Smooth muscle cell (in vitro differentiated cells): ENCODE measurements at regions not wholly inside any gene's neighbourhood (a gene's known extent, or its start where the extent isn't known, plus 50 kb on each side); places are given as distances from the start of the nearest gene placed in this dataset.

Source experiments
- DNase-seq: peaks from one replicate; lab custom pipeline; 2025; ENCODE audit not compliant: unreplicated experiment; lab: John Stamatoyannopoulos, UW
- H2AFZ ChIP-seq: fragments of 200-600 bp; sonication (generic); 2 replicates; pipeline ENCODE4 v1.6.0; 2016; ENCODE audit warnings: antibody characterized with exemption, low read depth, mild to moderate bottlenecking
- H3F3A ChIP-seq: fragments of 200-600 bp; sonication (generic); 2 replicates; pipeline ENCODE4 v1.6.0; 2017; ENCODE audit warnings: antibody characterized with exemption, low read depth
- H3K27ac ChIP-seq: fragments of 200-600 bp; sonication (generic); 2 replicates; pipeline ENCODE4 v1.5.1; 2016; ENCODE audit warnings: low read depth, mild to moderate bottlenecking
- H3K27me3 ChIP-seq: fragments of 200-600 bp; sonication (generic); 2 replicates; pipeline ENCODE4 v1.6.1; 2016; ENCODE audit warnings: low read depth, mild to moderate bottlenecking
- H3K36me3 ChIP-seq: fragments of 200-600 bp; sonication (generic); 2 replicates; pipeline ENCODE4 v1.5.1; 2016; ENCODE audit warnings: low read depth
- H3K4me1 ChIP-seq: fragments of 200-600 bp; sonication (generic); 2 replicates; pipeline ENCODE4 v1.5.1; 2016; ENCODE audit warnings: low read depth
- H3K4me2 ChIP-seq: fragments of 200-600 bp; sonication (generic); 2 replicates; pipeline ENCODE4 v1.6.0; 2016; ENCODE audit warnings: mild to moderate bottlenecking
- H3K4me3 ChIP-seq: fragments of 200-600 bp; sonication (generic); 2 replicates; pipeline ENCODE4 v1.5.1; 2016; ENCODE audit warnings: mild to moderate bottlenecking
- H3K79me2 ChIP-seq: fragments of 200-600 bp; sonication (generic); 2 replicates; pipeline ENCODE4 v1.6.0; 2016; ENCODE audit warnings: low read depth, mild to moderate bottlenecking
- H3K9ac ChIP-seq: fragments of 200-600 bp; sonication (generic); 2 replicates; pipeline ENCODE4 v1.6.0; 2016; ENCODE audit warnings: low read depth
- H3K9me3 ChIP-seq: fragments of 200-600 bp; sonication (generic); replicated peaks from 2 replicates; pipeline ENCODE4 v1.5.1; 2016; ENCODE audit warnings: low read depth
- H4K20me1 ChIP-seq: fragments of 200-600 bp; sonication (generic); 2 replicates; pipeline ENCODE4 v1.6.0; 2016; ENCODE audit warnings: low read depth
- WGBS: methylation state at CpG from one replicate; pipeline ENCODE4 v1.1.7; 2016; ENCODE audit warnings: low lambda C conversion rate; 5-methylcytosine and 5-hydroxymethylcytosine counted together
- TF ChIP-seq, protein P1 (sequence below): fragments of 200-600 bp; sonication (generic); IDR thresholded peaks from 2 replicates; pipeline ENCODE4 v1.5.1; 2017; ENCODE audit warnings: borderline replicate concordance, mild to moderate bottlenecking, antibody characterized with exemption; ENCODE audit not compliant: insufficient read depth, poor library complexity, severe bottlenecking

DNA sequence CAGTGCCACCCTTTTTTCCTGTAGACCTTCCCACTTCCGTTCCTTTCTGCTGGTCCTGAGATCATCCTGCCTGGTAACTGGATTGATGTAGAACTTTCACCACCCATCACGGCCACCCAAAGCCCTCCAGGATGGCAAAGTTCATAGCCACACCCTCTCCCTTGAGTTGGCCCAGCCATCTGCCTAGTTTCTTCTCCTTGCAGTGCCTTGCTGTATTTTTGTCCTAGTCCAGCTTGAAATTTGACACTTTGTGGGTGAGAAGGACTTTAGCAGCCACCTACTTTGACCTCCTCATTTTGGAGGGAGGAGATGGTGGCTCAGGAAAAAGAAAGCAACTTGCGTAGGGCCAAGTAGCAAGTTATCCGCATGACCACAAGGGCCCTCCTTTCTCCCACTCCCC is 140.7 kb downstream of the BUB3 start:
- 82% methylated on average over 4 of the region's 4 CpGs for WGBS
- TF ChIP-seq, protein P1, sequence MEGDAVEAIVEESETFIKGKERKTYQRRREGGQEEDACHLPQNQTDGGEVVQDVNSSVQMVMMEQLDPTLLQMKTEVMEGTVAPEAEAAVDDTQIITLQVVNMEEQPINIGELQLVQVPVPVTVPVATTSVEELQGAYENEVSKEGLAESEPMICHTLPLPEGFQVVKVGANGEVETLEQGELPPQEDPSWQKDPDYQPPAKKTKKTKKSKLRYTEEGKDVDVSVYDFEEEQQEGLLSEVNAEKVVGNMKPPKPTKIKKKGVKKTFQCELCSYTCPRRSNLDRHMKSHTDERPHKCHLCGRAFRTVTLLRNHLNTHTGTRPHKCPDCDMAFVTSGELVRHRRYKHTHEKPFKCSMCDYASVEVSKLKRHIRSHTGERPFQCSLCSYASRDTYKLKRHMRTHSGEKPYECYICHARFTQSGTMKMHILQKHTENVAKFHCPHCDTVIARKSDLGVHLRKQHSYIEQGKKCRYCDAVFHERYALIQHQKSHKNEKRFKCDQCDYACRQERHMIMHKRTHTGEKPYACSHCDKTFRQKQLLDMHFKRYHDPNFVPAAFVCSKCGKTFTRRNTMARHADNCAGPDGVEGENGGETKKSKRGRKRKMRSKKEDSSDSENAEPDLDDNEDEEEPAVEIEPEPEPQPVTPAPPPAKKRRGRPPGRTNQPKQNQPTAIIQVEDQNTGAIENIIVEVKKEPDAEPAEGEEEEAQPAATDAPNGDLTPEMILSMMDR: no peak
- no peak overlapping the region for H2AFZ ChIP-seq
- no peaks in the 10 kb centered on the region for H4K20me1 ChIP-seq
- H3K27ac ChIP-seq: no peak overlapping the region
- H3K79me2 ChIP-seq: no peaks in the 10 kb centered on the region
- H3K4me3 ChIP-seq: no peak overlapping the region
- DNase-seq: no peak
- no peaks in the 10 kb centered on the region for H3K4me1 ChIP-seq
- no peaks in the 10 kb centered on the region for H3K27me3 ChIP-seq
- no peak overlapping the region for H3K4me2 ChIP-seq
- H3K9me3 ChIP-seq: no peaks in the 10 kb centered on the region
- H3F3A ChIP-seq: no peaks in the 10 kb centered on the region
- H3K36me3 ChIP-seq: no peaks in the 10 kb centered on the region
- H3K9ac ChIP-seq: no peak overlapping the region

- DNase-seq: no peak
- H3K9me3 ChIP-seq: no peaks in the 10 kb centered on the region
- H3K9ac ChIP-seq: no peak overlapping the region
- no peaks in the 10 kb centered on the region for H3K36me3 ChIP-seq
- 83% methylated on average over 1 of the region's 1 CpG for WGBS
- no peak overlapping the region for H3K4me2 ChIP-seq
- H2AFZ ChIP-seq: no peak overlapping the region
- no peaks in the 10 kb centered on the region for H3K27me3 ChIP-seq
- no peak overlapping the region for H3K4me3 ChIP-seq
- H3K27ac ChIP-seq: no peak overlapping the region
- H3K79me2 ChIP-seq: no peaks in the 10 kb centered on the region
- TF ChIP-seq, protein P1: no peak
- H3K4me1 ChIP-seq: no peaks in the 10 kb centered on the region
- no peaks in the 10 kb centered on the region for H4K20me1 ChIP-seq
- no peaks in the 10 kb centered on the region for H3F3A ChIP-seq
Observed at GRCh38 chr10:123295644-123296043, 141.4 kb downstream of the BUB3 start.

- Histone ChIP-seq H3K27ac (no peak overlapping the region), H3K4me3 (no peak overlapping the region), H3K27me3 (no peaks in the 10 kb centered on the region), H3F3A (no peaks in the 10 kb centered on the region), H3K9ac (no peak overlapping the region), H3K79me2 (no peaks in the 10 kb centered on the region), H4K20me1 (no peaks in the 10 kb centered on the region), H3K4me1 (peaks cover 6% of the 10 kb centered on the region), H3K9me3 (no peaks in the 10 kb centered on the region), H2AFZ (no peak overlapping the region), H3K36me3 (no peaks in the 10 kb centered on the region), H3K4me2 (no peak overlapping the region)
- no peak for DNase-seq
- WGBS: 94% methylated on average over 3 of the region's 3 CpGs
- TF ChIP-seq, protein P1: no peak
Observed at GRCh38 chr10:123297175-123297574, 143.0 kb downstream of the BUB3 start.

- Histone ChIP-seq H3K9me3 (no peaks in the 10 kb centered on the region), H3K9ac (no peak overlapping the region), H3K27me3 (no peaks in the 10 kb centered on the region), H3K27ac (no peak overlapping the region), H4K20me1 (no peaks in the 10 kb centered on the region), H3K36me3 (no peaks in the 10 kb centered on the region), H3K4me2 (no peak overlapping the region), H3K4me1 (peaks cover 6% of the 10 kb centered on the region), H3K4me3 (no peak overlapping the region), H2AFZ (no peak overlapping the region), H3K79me2 (no peaks in the 10 kb centered on the region), H3F3A (no peaks in the 10 kb centered on the region)
- DNase-seq: no peak
- TF ChIP-seq, protein P1: no peak
- WGBS: 94% methylated on average over 5 of the region's 5 CpGs
Observed at GRCh38 chr10:123298583-123298982, 144.4 kb downstream of the BUB3 start.
